Endodermal cell (in vitro differentiated cells): ENCODE measurements at regions not wholly inside any gene's neighbourhood (a gene's known extent, or its start where the extent isn't known, plus 50 kb on each side); places are given as distances from the start of the nearest gene placed in this dataset.

Experiments used
- DNase-seq: peaks from one replicate; pipeline ENCODE4 v3.0.0-alpha.2; 2017
- H3K27ac ChIP-seq: 2 replicates; pipeline ENCODE4 v1.5.1; 2013; ENCODE audit warnings: mild to moderate bottlenecking, low read depth, low read length, moderate library complexity
- H3K27me3 ChIP-seq: 2 replicates; pipeline ENCODE4 v1.6.1; 2013; ENCODE audit warnings: mild to moderate bottlenecking, low read length, moderate library complexity; ENCODE audit not compliant: insufficient read depth, control insufficient read depth, poor library complexity, severe bottlenecking
- H3K36me3 ChIP-seq: 2 replicates; pipeline ENCODE4 v1.7.0; 2013; ENCODE audit warnings: mild to moderate bottlenecking, low read length, moderate library complexity; ENCODE audit not compliant: control insufficient read depth, insufficient read depth
- H3K4me1 ChIP-seq: one replicate; pipeline ENCODE4 v1.7.0; 2013; ENCODE audit warnings: low read length; ENCODE audit not compliant: control insufficient read depth, insufficient read depth
- H3K4me3 ChIP-seq: 2 replicates; pipeline ENCODE4 v1.5.1; 2013; ENCODE audit warnings: mild to moderate bottlenecking, low read length, moderate library complexity
- H3K9ac ChIP-seq: 2 replicates; pipeline ENCODE4 v1.6.1; 2013; ENCODE audit warnings: mild to moderate bottlenecking, low read length, moderate library complexity; ENCODE audit not compliant: poor library complexity, severe bottlenecking; ENCODE audit errors: extremely low read depth
- H3K9me3 ChIP-seq: 2 replicates; pipeline ENCODE4 v1.6.1; 2013; ENCODE audit warnings: mild to moderate bottlenecking, low read length, moderate library complexity; ENCODE audit not compliant: control insufficient read depth
- H3K27ac Mint-ChIP-seq: 2 replicates; pipeline ENCODE4 v1.8.0; 2020; ENCODE audit warnings: mixed read lengths
- H3K27me3 Mint-ChIP-seq: 2 replicates; pipeline ENCODE4 v1.8.0; 2021; ENCODE audit warnings: mild to moderate bottlenecking, mixed read lengths; ENCODE audit not compliant: insufficient read depth
- H3K36me3 Mint-ChIP-seq: 2 replicates; pipeline ENCODE4 v1.8.0; 2020; ENCODE audit warnings: low read depth, mixed read lengths
- H3K4me1 Mint-ChIP-seq: 2 replicates; pipeline ENCODE4 v1.8.0; 2020; ENCODE audit warnings: mixed read lengths
- H3K4me3 Mint-ChIP-seq: 2 replicates; pipeline ENCODE4 v1.8.0; 2020; ENCODE audit warnings: mild to moderate bottlenecking, moderate library complexity, mixed read lengths
- H3K9me3 Mint-ChIP-seq: 2 replicates; pipeline ENCODE4 v1.8.0; 2020; ENCODE audit warnings: mild to moderate bottlenecking, mixed read lengths
- CTCF ChIP-seq: fragments of 200-600 bp; sonication (generic); conservative IDR thresholded peaks from 2 replicates; pipeline ENCODE4 v1.5.0; 2021; ENCODE audit warnings: antibody characterized with exemption, mild to moderate bottlenecking
- whole genome bisulfite sequencing, 2 experiments: methylation state at CpG; one replicate each; pipeline versions ENCODE4 v1.1.5 to v1.1.7; 2013; ENCODE audit warnings: missing lambda C conversion rate in 2 of 2, mixed read lengths in 1 of 2; ENCODE audit not compliant: insufficient coverage in 1 of 2, insufficient read length in 1 of 2; 5-methylcytosine and 5-hydroxymethylcytosine counted together

GRCh38 chr17:33457477-33457876 is 164.4 kb upstream of the ASIC2 start:
- Histone ChIP-seq H3K4me3 (no peak overlapping the region), H3K36me3 (no peaks in the 10 kb centered on the region), H3K27me3 (no peaks in the 10 kb centered on the region), H3K4me1 (peaks cover 2% of the 10 kb centered on the region), H3K27ac (no peak overlapping the region), H3K9ac (no peak overlapping the region), H3K9me3 (no peaks in the 10 kb centered on the region)
- peak; percentile 27 for DNase-seq
- WGBS, 2 experiments, result 100% methylated on average over 1 of the region's 1 CpG; no CpG with 5 or more reads in 1 of the 2 experiments
- Mint-ChIP-seq H3K4me1 (peaks cover 12% of the 10 kb centered on the region), H3K27me3 (peaks cover 20% of the 10 kb centered on the region), H3K4me3 (no peak overlapping the region), H3K36me3 (no peaks in the 10 kb centered on the region), H3K27ac (no peak overlapping the region), H3K9me3 (no peaks in the 10 kb centered on the region)
- no peak for TF ChIP-seq CTCF

DNA sequence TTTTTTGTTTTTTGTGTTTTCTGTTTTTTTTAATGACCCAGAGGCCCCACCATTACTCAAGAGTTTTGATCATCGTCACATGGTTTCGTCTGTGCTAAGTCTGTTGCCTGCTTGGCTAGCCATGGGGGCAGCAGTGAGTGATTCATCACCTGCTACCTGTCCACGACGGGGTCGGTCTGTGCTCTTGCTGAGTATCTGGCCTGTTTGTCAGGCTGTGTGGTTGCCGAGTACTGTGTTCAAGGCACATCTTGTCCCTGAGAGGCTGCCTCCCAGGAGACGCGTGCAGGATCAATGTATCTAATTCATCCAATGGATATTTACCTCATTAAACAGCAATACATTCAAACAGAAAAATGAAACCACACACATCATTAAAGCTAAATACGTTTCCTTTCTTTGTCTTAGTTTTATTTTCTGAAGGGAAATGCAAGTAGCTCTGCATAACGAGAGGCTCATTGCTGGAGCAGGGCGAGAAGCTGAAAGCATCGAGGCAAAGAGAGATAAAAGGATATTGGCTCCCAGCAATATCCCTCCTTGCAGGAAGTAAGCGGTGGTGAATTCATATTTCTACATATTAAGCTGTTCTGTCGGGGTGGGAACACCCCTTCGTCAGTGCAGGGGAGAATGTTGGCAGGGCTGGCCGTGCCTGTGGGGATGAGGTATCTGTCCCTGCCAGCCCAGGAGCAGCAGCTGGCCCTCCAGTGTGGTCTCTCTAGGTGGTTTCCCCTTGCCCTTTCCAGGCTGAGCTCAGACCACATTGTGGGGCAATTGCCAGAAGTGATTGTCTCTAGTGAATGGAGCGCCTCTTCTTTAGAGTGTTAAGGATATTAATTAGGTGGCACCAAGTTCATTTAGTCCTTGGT is 166.2 kb upstream of the ASIC2 start:
- Histone ChIP-seq H3K9me3 (no peaks in the 10 kb centered on the region), H3K4me3 (no peak overlapping the region), H3K27me3 (no peaks in the 10 kb centered on the region), H3K4me1 (peaks cover 2% of the 10 kb centered on the region), H3K27ac (no peak overlapping the region), H3K9ac (no peak overlapping the region), H3K36me3 (no peaks in the 10 kb centered on the region)
- Mint-ChIP-seq H3K27me3 (peaks cover 22% of the 10 kb centered on the region), H3K4me3 (no peak overlapping the region), H3K4me1 (peaks cover 12% of the 10 kb centered on the region), H3K36me3 (no peaks in the 10 kb centered on the region), H3K9me3 (no peaks in the 10 kb centered on the region), H3K27ac (no peak overlapping the region)
- peak; percentile 51 for TF ChIP-seq CTCF
- WGBS, 2 experiments, result 86 to 87% methylated on average over 11 to 17 of the region's 17 CpGs
- peak; percentile 78 for DNase-seq

DNA sequence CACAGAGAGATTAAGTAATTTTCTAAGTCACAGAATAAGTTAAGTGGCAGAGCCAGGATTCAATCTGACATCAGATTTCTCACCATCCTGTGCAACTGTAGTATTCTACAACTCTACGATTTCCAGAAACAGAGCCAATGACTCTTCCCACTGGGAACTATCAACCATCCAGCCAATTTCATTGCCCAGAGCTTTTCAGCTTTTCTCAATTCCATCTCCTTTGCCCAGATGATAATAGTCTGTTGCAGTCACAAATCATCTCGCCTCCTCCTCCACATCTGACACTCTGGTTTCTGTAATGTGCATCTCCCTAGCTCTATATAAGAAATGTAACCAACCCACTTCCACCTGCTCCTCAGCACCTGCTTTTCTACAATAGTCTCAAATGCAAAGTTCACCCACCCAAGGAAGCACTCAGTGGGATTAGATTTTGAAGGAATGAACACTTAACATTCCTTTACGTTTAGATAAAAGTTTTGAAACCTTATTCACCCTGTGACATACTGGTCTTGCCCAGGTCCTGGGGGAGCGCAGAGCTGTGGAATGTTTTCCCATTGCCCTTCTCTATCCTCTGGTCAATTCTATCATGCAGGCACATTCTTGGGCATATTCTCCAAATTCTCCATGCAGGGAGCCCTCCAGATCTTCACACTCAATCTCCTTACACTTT is 167.8 kb upstream of the ASIC2 start:
- Histone ChIP-seq H3K27me3 (no peaks in the 10 kb centered on the region), H3K4me1 (no peaks in the 10 kb centered on the region), H3K4me3 (no peak overlapping the region), H3K9me3 (no peaks in the 10 kb centered on the region), H3K36me3 (no peaks in the 10 kb centered on the region), H3K9ac (no peak overlapping the region), H3K27ac (no peak overlapping the region)
- Mint-ChIP-seq H3K9me3 (no peaks in the 10 kb centered on the region), H3K27me3 (peaks cover 20% of the 10 kb centered on the region), H3K36me3 (no peaks in the 10 kb centered on the region), H3K27ac (no peak overlapping the region), H3K4me1 (peaks cover 15% of the 10 kb centered on the region), H3K4me3 (no peak overlapping the region)
- no peak for TF ChIP-seq CTCF
- no peak for DNase-seq
- WGBS, 2 experiments, result 89 to 93% methylated on average over 4 of the region's 4 CpGs
